ENCODE measurements at regions not wholly inside any gene's neighbourhood (a gene's known extent, or its start where the extent isn't known, plus 50 kb on each side); places are given as distances from the start of the nearest gene placed in this dataset.

- DNase-seq (ENCODE audit: low read depth) = no peak
- TF ChIP-seq CTCF (conservative IDR thresholded peaks at IDR 0.05; ENCODE audit: low read depth, low read length) = no peak
- no peak overlapping the region for H3K4me3 ChIP-seq (ENCODE audit: low read depth, low read length)
Measured at GRCh38 chr4:132542228-132542627, 606.9 kb upstream of the PCDH10 start.

GRCh38 chr4:132548463-132548862, 600.6 kb upstream of the PCDH10 start:
- DNase-seq (ENCODE audit: low read depth) = no peak
- no peak overlapping the region for H3K4me3 ChIP-seq (ENCODE audit: low read depth, low read length)
- TF ChIP-seq CTCF (conservative IDR thresholded peaks at IDR 0.05; ENCODE audit: low read depth, low read length) = no peak

GRCh38 chr4:132556316-132556715, 592.8 kb upstream of the PCDH10 start:
- TF ChIP-seq CTCF (conservative IDR thresholded peaks at IDR 0.05; ENCODE audit: low read depth, low read length) = no peak
- no peak overlapping the region for H3K4me3 ChIP-seq (ENCODE audit: low read depth, low read length)
- no peak for DNase-seq (ENCODE audit: low read depth)

GRCh38 chr4:132557660-132558059, 591.4 kb upstream of the PCDH10 start:
- peak; percentile 18 for DNase-seq (ENCODE audit: low read depth)

GRCh38 chr4:132564920-132565319, 584.2 kb upstream of the PCDH10 start:
- DNase-seq (ENCODE audit: low read depth) = no peak
- TF ChIP-seq CTCF (conservative IDR thresholded peaks at IDR 0.05; ENCODE audit: low read depth, low read length) = no peak
- H3K4me3 ChIP-seq (ENCODE audit: low read depth, low read length) = no peak overlapping the region

More at GRCh38 chr4:132557660-132558059, 591.4 kb upstream of the PCDH10 start:
- H3K4me3 ChIP-seq (ENCODE audit: low read depth, low read length) = no peak overlapping the region
- peak; percentile 39 for TF ChIP-seq CTCF (conservative IDR thresholded peaks at IDR 0.05; ENCODE audit: low read depth, low read length)

GRCh38 chr4:132565542-132565941, 583.6 kb upstream of the PCDH10 start:
- no peak for DNase-seq (ENCODE audit: low read depth)
- H3K4me3 ChIP-seq (ENCODE audit: low read depth, low read length) = no peak overlapping the region
- no peak for TF ChIP-seq CTCF (conservative IDR thresholded peaks at IDR 0.05; ENCODE audit: low read depth, low read length)

- peak; percentile 36 for DNase-seq (ENCODE audit: low read depth)
- H3K4me3 ChIP-seq (ENCODE audit: low read depth, low read length) = no peak overlapping the region
- no peak for TF ChIP-seq CTCF (conservative IDR thresholded peaks at IDR 0.05; ENCODE audit: low read depth, low read length)
Measured at GRCh38 chr4:132572210-132572609, 576.9 kb upstream of the PCDH10 start.

All from choroid plexus epithelial cell (primary cell).